NCI-H2196 treated with DMSO at 0.1 percent for 48 hours (cell line): ENCODE measurements at regions not wholly inside any gene's neighbourhood (a gene's known extent, or its start where the extent isn't known, plus 50 kb on each side); places are given as distances from the start of the nearest gene placed in this dataset.
"Not testable (repeated sequence)": the region's sequence is repeated elsewhere in the genome, so short reads cannot be mapped to it uniquely, and the experiment has no call there.

ENCODE experiments used
- DNase-seq: peaks from one replicate; lab custom pipeline; 2025; ENCODE audit not compliant: unreplicated experiment; lab: John Stamatoyannopoulos, UW

GRCh38 chr6:71053475-71053874 is 96.6 kb upstream of the B3GAT2 start:
- no peak for DNase-seq

- DNase-seq, result no peak
These were observed 99.8 kb upstream of the B3GAT2 start for GRCh38 chr6:71056656-71057055.

GRCh38 chr6:71066153-71066552 is 109.3 kb upstream of the B3GAT2 start:
- no peak for DNase-seq

- DNase-seq, result no peak
These were observed 111.0 kb upstream of the B3GAT2 start for GRCh38 chr6:71067816-71068215.

- no peak for DNase-seq
These were observed 115.6 kb upstream of the B3GAT2 start for GRCh38 chr6:71072508-71072907.

GRCh38 chr6:71077655-71078054 is 120.8 kb upstream of the B3GAT2 start:
- no peak for DNase-seq

- DNase-seq, result no peak
These were observed 122.8 kb upstream of the B3GAT2 start for GRCh38 chr6:71079677-71080076.

- DNase-seq, result no peak
These were observed 123.3 kb upstream of the B3GAT2 start for GRCh38 chr6:71080133-71080532.

GRCh38 chr6:71080826-71081225 is 124.0 kb upstream of the B3GAT2 start:
- DNase-seq, result no peak

- no peak for DNase-seq
These were observed 125.3 kb upstream of the B3GAT2 start for GRCh38 chr6:71082033-71082650.

GRCh38 chr6:71083308-71083820 is 126.5 kb upstream of the B3GAT2 start:
- no peak for DNase-seq

GRCh38 chr6:71088166-71088565 is 131.3 kb upstream of the B3GAT2 start:
- DNase-seq, result no peak

GRCh38 chr6:71090217-71090616 is 133.4 kb upstream of the B3GAT2 start:
- no peak for DNase-seq

- DNase-seq, result no peak
These were observed 134.3 kb upstream of the B3GAT2 start for GRCh38 chr6:71091167-71091566.

GRCh38 chr6:71091956-71092355 is 135.1 kb upstream of the B3GAT2 start:
- DNase-seq, result no peak

- not testable (repeated sequence) for DNase-seq
These were observed 140.4 kb upstream of the B3GAT2 start for GRCh38 chr6:71097264-71097663.

GRCh38 chr6:71099649-71100048 is 142.8 kb upstream of the B3GAT2 start:
- DNase-seq, result no peak

- DNase-seq, result no peak
These were observed 146.3 kb upstream of the B3GAT2 start for GRCh38 chr6:71103130-71103529.

- DNase-seq, result no peak
These were observed 146.8 kb upstream of the B3GAT2 start for GRCh38 chr6:71103641-71104040.

GRCh38 chr6:71106276-71106675 is 149.4 kb upstream of the B3GAT2 start:
- no peak for DNase-seq

- DNase-seq, result no peak
These were observed 151.1 kb upstream of the B3GAT2 start for GRCh38 chr6:71107911-71108420.

GRCh38 chr6:71114544-71114943 is 157.7 kb upstream of the B3GAT2 start:
- no peak for DNase-seq

- DNase-seq, result no peak
These were observed 158.1 kb upstream of the B3GAT2 start for GRCh38 chr6:71114986-71115385.
